Stimulated activated naive CD8-positive, alpha-beta T cell treated with anti-CD3 and anti-CD28 coated beads, Interleukin-15, Interleukin-2, amounts not matched to agents 100 ng/mL and 50 ng/mL, for 24 hours (primary cell): ENCODE measurements at regions not wholly inside any gene's neighbourhood (a gene's known extent, or its start where the extent isn't known, plus 50 kb on each side); places are given as distances from the start of the nearest gene placed in this dataset.
"Not testable (repeated sequence)": the region's sequence is repeated elsewhere in the genome, so short reads cannot be mapped to it uniquely, and the experiment has no call there.

Experiments
- H3K27ac Mint-ChIP-seq: one replicate; pipeline ENCODE4 v1.8.0; 2021; ENCODE audit warnings: mild to moderate bottlenecking, mixed read lengths
- H3K27me3 Mint-ChIP-seq: one replicate; pipeline ENCODE4 v1.8.0; 2021; ENCODE audit warnings: mixed read lengths
- H3K36me3 Mint-ChIP-seq: one replicate; pipeline ENCODE4 v1.8.0; 2021; ENCODE audit warnings: low read depth, mixed read lengths
- H3K4me1 Mint-ChIP-seq: one replicate; pipeline ENCODE4 v1.8.0; 2021; ENCODE audit warnings: low read depth, mixed read lengths
- H3K4me3 Mint-ChIP-seq: one replicate; pipeline ENCODE4 v1.8.0; 2021; ENCODE audit warnings: mild to moderate bottlenecking, mixed read lengths
- H3K9me3 Mint-ChIP-seq: one replicate; pipeline ENCODE4 v1.8.0; 2021; ENCODE audit warnings: mixed read lengths

DNA sequence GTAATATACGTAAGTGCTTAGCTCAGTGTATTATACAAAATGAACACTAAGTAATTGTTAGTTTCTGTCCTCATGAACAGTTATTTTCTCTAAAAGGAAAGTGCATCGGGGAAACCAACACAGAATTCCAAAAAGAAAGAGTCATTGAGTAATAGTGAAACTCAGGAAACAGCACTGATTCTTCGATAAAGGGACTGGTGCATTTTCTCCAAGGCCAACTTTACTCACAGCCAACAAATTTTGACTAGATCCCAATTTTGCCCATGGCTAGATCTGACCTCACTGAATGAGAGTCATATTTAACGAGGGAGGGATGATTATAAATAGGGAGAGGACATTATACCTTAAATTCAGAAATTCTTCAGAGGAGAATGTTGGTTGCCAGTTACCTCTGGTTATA is 390.9 kb upstream of the NRSN1 start:
- no peaks in the 10 kb centered on the region for H3K9me3 Mint-ChIP-seq

DNA sequence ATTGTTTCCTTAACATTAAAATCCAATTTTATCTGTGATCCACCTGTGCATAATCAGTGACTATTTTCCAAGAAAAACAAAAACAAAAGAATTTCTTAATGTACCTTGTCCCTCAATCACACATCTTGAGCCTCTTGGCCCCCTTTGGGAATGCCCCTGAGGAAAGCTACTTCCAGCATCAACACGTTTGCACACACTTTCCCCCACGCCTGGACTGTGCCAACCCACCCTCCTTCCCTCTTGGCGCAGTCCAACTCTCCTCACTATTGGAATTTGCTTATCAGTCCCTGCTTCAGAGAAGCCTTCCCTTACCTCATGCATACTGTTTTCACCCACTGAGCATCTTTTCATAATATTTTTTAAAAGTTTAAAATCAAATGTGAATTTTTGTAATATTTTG is 389.4 kb upstream of the NRSN1 start:
- H3K27me3 Mint-ChIP-seq: no peaks in the 10 kb centered on the region
- H3K4me3 Mint-ChIP-seq: no peak overlapping the region
- H3K9me3 Mint-ChIP-seq: no peaks in the 10 kb centered on the region
- no peaks in the 10 kb centered on the region for H3K36me3 Mint-ChIP-seq
- no peak overlapping the region for H3K27ac Mint-ChIP-seq
- H3K4me1 Mint-ChIP-seq: no peaks in the 10 kb centered on the region

More for the DNA sequence above, 390.9 kb upstream of the NRSN1 start:
- no peak overlapping the region for H3K27ac Mint-ChIP-seq
- no peak overlapping the region for H3K4me3 Mint-ChIP-seq
- H3K4me1 Mint-ChIP-seq: no peaks in the 10 kb centered on the region
- no peaks in the 10 kb centered on the region for H3K27me3 Mint-ChIP-seq
- no peaks in the 10 kb centered on the region for H3K36me3 Mint-ChIP-seq

DNA sequence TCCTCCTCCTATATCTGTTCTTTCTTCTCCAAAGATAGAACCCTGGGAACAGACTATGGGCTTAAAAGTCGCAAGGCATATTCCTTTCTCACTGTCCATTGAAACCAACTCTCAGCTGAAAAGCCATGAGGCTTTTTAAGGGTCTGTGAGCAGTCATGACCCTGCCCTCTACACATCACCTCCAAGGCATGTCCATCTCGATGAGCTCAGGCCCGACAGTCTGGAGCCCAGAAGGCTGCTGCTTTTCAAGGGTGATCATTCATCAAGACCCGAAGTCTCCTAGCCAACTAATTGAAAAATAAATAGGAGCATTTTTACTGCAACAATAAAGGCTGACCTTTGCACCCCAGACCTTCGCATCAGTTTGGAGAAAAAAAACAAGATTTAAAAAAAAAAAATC is 378.8 kb upstream of the NRSN1 start:
- H3K27me3 Mint-ChIP-seq: no peaks in the 10 kb centered on the region

DNA sequence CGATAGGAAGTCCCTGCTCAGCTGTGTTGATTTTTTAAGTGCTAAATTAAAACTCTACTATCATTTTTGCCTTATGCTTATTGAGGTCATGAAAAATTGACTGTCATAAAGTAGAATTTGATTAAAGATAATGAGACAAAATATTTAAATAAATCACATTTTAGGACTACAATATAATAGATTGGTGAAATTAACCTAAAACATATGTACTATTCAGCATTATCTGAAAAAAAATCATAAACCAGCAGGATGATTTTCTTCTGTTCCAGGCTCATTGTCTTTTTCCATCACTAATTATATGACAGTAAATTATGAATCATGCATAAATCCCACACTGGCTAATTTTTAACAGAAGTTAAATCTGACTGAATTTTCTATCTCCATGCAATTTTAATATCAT is 373.6 kb upstream of the NRSN1 start:
- no peaks in the 10 kb centered on the region for H3K4me1 Mint-ChIP-seq
- no peak overlapping the region for H3K4me3 Mint-ChIP-seq
- no peaks in the 10 kb centered on the region for H3K27me3 Mint-ChIP-seq
- H3K27ac Mint-ChIP-seq: no peak overlapping the region
- H3K9me3 Mint-ChIP-seq: no peaks in the 10 kb centered on the region
- H3K36me3 Mint-ChIP-seq: no peaks in the 10 kb centered on the region

More for the DNA sequence above, 378.8 kb upstream of the NRSN1 start:
- Mint-ChIP-seq H3K4me3 (no peak overlapping the region), H3K27ac (no peak overlapping the region), H3K36me3 (no peaks in the 10 kb centered on the region), H3K4me1 (no peaks in the 10 kb centered on the region), H3K9me3 (no peaks in the 10 kb centered on the region)

DNA sequence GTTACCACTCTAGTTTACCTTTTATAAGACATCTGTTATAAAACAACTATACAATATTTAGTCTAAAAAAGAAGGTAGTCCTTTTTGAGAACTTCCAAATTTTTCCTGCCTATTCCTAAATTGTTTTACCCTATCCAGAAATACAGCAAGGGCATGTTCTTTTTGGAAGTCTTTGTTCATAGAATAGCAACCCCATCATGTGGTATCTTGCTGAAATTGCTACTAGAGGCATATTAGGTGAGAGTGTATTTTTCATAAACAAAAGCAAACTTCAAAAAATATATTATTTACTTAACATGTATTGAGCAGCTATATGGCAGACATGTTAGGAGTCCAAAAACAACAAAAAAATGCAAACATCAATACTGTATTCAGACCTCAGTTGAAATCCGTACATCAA is 371.8 kb upstream of the NRSN1 start:
- Mint-ChIP-seq H3K27me3 (no peaks in the 10 kb centered on the region), H3K4me3 (no peak overlapping the region), H3K27ac (no peak overlapping the region), H3K36me3 (no peaks in the 10 kb centered on the region), H3K9me3 (no peaks in the 10 kb centered on the region), H3K4me1 (no peaks in the 10 kb centered on the region)

DNA sequence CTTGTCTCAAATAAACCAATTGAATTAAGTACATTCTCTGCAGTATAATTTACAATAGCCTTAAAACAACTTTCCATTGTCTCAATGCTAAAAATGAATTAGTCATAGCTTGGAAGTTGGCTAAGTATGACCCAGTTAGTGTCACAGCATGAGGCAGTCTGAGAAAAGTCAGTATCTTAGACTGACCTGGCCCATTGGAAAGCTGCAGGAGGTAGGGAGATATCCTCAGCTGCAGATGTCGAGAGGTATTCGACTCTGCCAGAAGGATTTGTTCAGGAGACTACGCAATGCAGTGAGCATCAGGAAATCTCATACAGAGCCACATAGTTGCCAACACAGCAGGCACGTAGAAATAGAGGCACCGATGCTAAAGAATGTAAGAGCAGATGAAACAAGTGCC is 350.9 kb upstream of the NRSN1 start:
- Mint-ChIP-seq H3K4me3 (no peak overlapping the region), H3K36me3 (no peaks in the 10 kb centered on the region), H3K27me3 (no peaks in the 10 kb centered on the region), H3K27ac (no peak overlapping the region), H3K9me3 (no peaks in the 10 kb centered on the region), H3K4me1 (no peaks in the 10 kb centered on the region)

DNA sequence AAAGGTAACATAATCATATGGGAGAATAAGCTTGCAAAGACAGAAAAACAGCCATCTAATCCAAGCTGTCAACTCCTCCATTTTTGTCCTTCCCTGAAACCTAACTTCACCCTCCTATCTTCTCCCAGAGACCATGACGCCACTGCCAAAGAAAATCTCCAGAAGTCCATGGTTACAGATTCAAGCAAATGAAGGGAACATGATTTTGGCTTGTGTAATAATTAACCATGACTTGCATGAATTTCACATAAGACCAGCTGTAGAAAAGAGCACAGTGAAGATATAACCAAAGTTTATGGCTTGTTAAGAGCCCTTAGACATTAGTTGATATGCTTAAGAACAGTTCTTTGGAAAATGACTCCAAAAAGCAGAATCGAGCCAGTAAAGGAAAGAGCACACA is 342.1 kb upstream of the NRSN1 start:
- Mint-ChIP-seq H3K36me3 (no peaks in the 10 kb centered on the region), H3K4me1 (no peaks in the 10 kb centered on the region), H3K27me3 (no peaks in the 10 kb centered on the region), H3K27ac (no peak overlapping the region), H3K4me3 (no peak overlapping the region), H3K9me3 (no peaks in the 10 kb centered on the region)

DNA sequence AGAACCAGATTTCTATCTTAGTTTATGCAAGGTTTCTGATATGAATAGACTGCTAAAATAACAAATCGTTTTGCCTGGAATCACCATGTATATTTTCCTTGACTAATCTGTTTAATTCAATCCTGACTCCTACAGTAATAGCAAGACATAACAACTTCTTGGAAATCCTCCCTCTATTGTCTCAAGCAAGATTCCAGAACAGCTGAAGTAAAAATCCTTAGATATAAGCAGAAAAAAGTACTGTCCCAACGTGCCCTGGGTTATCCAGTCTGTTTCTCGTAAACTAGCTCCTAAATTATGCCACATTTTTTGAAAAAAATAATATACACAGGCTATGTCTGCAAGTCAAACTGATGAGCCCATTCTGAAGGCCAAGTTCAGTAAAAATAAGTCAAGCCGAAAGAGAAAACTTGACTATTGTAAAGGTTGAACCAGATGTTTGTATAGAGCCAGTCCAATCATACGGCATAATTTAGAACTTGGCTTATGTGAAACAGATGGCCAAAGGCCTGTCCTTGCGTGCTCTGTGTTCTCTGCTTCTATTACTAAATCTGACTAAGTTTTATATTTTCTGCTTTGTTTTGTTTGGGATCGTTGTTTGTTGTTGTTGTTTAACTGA is 341.6 kb upstream of the NRSN1 start:
- Mint-ChIP-seq H3K36me3 (no peaks in the 10 kb centered on the region), H3K9me3 (no peaks in the 10 kb centered on the region), H3K27ac (no peak overlapping the region), H3K27me3 (no peaks in the 10 kb centered on the region), H3K4me3 (no peak overlapping the region), H3K4me1 (no peaks in the 10 kb centered on the region)

DNA sequence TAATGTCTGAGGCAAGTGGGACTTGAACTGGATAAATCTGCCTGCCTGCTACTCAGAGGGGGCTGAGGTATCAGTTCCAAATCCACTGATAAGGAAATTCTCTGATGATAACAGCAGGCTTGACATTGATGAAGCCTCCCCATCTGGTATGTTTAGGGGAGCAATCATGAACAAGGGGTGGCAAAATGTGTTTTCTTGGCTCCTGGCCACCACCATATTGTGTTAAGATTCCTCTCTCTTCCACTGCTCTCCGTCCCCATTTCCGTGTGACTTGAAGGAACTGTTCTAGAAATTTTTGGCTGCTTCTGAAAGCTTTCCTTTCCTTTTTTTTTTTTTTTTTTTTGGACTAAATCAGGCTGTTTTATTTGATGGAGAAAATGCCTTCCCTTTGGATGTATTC is 335.3 kb upstream of the NRSN1 start:
- Mint-ChIP-seq H3K9me3 (peaks cover 3% of the 10 kb centered on the region), H3K27me3 (no peaks in the 10 kb centered on the region), H3K36me3 (no peaks in the 10 kb centered on the region), H3K4me3 (no peak overlapping the region), H3K4me1 (no peaks in the 10 kb centered on the region), H3K27ac (no peak overlapping the region)

DNA sequence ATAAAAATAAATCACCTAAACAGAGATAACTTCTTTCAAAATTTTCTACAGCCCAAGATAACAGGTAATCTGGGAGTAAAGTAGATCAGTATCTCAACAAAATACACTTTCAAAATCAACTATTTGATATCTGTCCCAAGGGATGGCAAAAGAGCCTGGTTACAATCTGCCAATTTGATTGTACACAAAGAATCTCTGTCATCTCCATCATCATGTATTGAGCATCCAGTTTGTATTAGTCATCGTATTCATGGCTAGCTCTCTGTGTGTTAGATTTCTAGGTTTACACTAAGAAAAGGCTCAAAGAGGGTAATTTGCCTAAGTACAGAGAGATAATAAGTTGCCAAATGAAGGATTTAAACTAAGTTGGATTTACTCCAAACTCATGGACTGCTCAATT is 329.0 kb upstream of the NRSN1 start:
- Mint-ChIP-seq H3K27me3 (no peaks in the 10 kb centered on the region), H3K4me3 (no peak overlapping the region), H3K27ac (no peak overlapping the region), H3K36me3 (no peaks in the 10 kb centered on the region), H3K4me1 (no peaks in the 10 kb centered on the region), H3K9me3 (peaks cover 6% of the 10 kb centered on the region)

DNA sequence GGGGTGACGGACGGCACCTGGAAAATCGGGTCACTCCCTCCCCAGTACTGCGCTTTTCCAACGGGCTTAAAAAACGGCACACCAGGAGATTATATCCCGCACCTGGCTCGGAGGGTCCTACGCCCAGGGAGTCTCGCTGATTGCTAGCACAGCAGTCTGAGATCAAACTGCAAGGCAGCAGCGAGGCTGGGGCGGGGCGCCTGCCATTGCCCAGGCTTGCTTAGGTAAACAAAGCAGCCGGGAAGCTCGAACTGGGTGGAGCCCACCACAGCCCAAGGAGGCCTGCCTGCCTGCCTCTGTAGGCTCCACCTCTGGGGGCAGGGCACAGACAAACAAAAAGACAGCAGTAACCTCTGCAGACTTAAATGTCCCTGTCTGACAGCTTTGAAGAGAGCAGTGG is 321.7 kb upstream of the NRSN1 start:
- not testable (repeated sequence) for H3K9me3 Mint-ChIP-seq, H3K27me3 Mint-ChIP-seq, H3K4me1 Mint-ChIP-seq, H3K36me3 Mint-ChIP-seq, H3K27ac Mint-ChIP-seq, H3K4me3 Mint-ChIP-seq

DNA sequence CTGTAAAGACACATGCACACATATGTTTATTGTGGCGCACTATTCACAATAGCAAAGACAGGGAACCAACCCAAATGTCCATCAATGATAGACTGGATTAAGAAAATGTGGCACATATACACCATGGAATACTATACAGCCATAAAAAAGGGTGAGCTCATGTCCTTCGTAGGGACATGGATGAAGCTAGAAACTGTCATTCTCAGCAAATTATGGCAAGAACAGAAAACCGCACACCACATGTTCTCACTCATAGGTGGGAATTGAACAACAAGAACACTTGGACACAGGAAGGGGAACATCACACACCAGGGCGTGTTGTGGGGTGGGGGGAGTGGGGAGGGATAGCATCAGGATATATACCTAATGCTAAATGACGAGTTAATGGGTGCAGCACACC is 304.9 kb upstream of the NRSN1 start:
- H3K4me3 Mint-ChIP-seq, H3K36me3 Mint-ChIP-seq, H3K9me3 Mint-ChIP-seq, H3K27ac Mint-ChIP-seq, H3K4me1 Mint-ChIP-seq, H3K27me3 Mint-ChIP-seq: not testable (repeated sequence)

DNA sequence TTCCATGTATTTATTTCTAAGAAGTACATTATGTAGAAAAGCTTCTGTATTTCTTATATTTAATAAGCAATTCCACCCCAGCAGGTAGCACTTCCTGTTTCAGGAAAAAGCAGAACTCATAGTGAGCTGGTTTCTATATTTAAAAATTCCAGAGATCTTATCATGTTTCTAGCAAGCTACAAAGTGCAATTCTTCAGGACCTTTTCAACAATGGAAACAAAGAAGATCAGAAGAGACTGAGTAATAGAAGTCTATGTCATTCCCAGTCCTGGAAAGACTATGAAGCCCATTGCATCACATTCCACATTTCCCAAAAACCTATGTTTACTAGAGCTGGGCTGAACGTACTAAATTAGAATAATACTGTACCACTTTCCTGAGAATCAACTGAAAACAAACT is 302.6 kb upstream of the NRSN1 start:
- Mint-ChIP-seq H3K36me3 (no peaks in the 10 kb centered on the region), H3K27me3 (no peaks in the 10 kb centered on the region), H3K9me3 (peaks cover 9% of the 10 kb centered on the region), H3K4me1 (no peaks in the 10 kb centered on the region), H3K27ac (no peak overlapping the region), H3K4me3 (no peak overlapping the region)

DNA sequence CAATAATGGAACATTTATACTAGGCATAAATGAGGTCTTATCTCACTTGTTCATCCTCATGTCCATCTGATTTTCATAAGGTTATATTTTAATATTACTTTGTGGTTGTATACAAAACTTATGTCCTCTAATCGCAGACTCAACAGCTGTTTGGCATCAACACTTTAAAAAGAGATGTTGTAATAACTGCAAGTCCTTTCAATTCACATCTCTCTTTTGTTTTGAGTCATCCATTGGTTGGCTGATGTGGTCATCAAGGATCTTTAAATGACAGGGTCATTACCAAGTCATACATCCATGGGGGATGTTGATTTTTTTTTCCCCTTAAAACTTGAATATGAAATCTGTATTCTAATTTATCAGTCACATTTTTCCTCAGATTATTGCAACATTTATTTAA is 299.4 kb upstream of the NRSN1 start:
- Mint-ChIP-seq H3K36me3 (no peaks in the 10 kb centered on the region), H3K4me1 (no peaks in the 10 kb centered on the region), H3K9me3 (no peaks in the 10 kb centered on the region), H3K4me3 (no peak overlapping the region), H3K27ac (no peak overlapping the region), H3K27me3 (no peaks in the 10 kb centered on the region)

DNA sequence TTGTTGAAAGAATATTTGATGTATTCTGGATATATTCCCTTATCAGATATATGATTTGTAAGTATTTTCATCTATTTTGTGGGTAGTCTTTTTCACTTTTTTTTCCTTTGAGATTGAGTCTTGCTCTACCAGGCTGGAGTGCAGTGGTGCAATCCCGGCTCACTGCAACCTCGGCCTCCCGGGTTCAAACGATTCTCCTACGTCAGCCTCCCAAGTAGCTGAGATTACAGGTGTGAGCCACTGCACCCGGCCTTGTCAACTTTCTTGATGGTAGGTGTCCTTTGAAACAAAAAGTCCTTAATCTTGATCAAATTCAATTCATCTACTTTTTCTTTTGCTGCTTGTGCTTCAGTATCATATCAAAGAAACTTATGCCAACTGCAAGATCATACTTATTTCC is 297.2 kb upstream of the NRSN1 start:
- H3K36me3 Mint-ChIP-seq: no peaks in the 10 kb centered on the region
- H3K27ac Mint-ChIP-seq: no peak overlapping the region
- no peaks in the 10 kb centered on the region for H3K4me1 Mint-ChIP-seq
- H3K9me3 Mint-ChIP-seq: no peaks in the 10 kb centered on the region
- no peaks in the 10 kb centered on the region for H3K27me3 Mint-ChIP-seq
- H3K4me3 Mint-ChIP-seq: no peak overlapping the region

DNA sequence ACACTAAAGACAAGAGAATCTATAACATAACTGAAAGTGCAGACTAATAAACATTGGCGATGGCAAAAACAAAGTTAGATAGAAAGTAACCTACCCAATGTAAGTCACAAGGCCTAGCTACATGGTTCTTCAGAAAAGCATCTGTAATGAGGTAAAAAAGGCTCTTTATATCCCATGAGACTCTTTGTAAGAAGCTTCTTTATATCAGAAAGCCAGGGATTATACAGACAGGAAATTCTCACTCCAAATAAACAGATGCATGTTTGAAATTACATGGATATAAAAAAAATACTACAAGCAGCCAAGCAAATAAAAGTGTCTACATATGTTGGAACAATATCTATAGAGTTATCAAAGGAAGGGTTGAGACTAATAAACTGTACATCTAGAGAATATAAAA is 284.9 kb upstream of the NRSN1 start:
- Mint-ChIP-seq H3K27ac (no peak overlapping the region), H3K4me1 (no peaks in the 10 kb centered on the region), H3K36me3 (no peaks in the 10 kb centered on the region), H3K4me3 (no peak overlapping the region), H3K9me3 (no peaks in the 10 kb centered on the region), H3K27me3 (no peaks in the 10 kb centered on the region)
